ENCODE measurements at regions not wholly inside any gene's neighbourhood (a gene's known extent, or its start where the extent isn't known, plus 50 kb on each side); places are given as distances from the start of the nearest gene placed in this dataset.
"Not testable (repeated sequence)": the region's sequence is repeated elsewhere in the genome, so short reads cannot be mapped to it uniquely, and the experiment has no call there.

- Mint-ChIP-seq H3K9me3 (ENCODE audit: low read depth) (peaks cover 9% of the 10 kb centered on the region), H3K27me3 (ENCODE audit: low read depth) (no peaks in the 10 kb centered on the region), H3K36me3 (ENCODE audit: low read depth) (no peaks in the 10 kb centered on the region), H3K27ac (ENCODE audit: unreplicated experiment) (no peak overlapping the region), H3K4me3 (ENCODE audit: unreplicated experiment) (no peak overlapping the region), H3K4me1 (ENCODE audit: low read depth) (no peaks in the 10 kb centered on the region)
- DNase-seq (ENCODE audit: low spot score) = no peak
- no peak for TF ChIP-seq CTCF (IDR thresholded peaks at IDR 0.05)
Observed at GRCh38 chr17:11151818-11152425, 89.1 kb upstream of the SHISA6 start.

- H3K27ac Mint-ChIP-seq (ENCODE audit: unreplicated experiment); DNase-seq (ENCODE audit: low spot score); H3K4me1 Mint-ChIP-seq (ENCODE audit: low read depth); H3K27me3 Mint-ChIP-seq (ENCODE audit: low read depth); H3K9me3 Mint-ChIP-seq (ENCODE audit: low read depth); H3K4me3 Mint-ChIP-seq (ENCODE audit: unreplicated experiment); H3K36me3 Mint-ChIP-seq (ENCODE audit: low read depth): not testable (repeated sequence)
Observed at GRCh38 chr17:11150906-11151511, 90.0 kb upstream of the SHISA6 start.

GRCh38 chr17:11144358-11145233 is 96.4 kb upstream of the SHISA6 start:
- no peak for DNase-seq (ENCODE audit: low spot score)
- H3K27ac Mint-ChIP-seq (ENCODE audit: unreplicated experiment) = no peak overlapping the region
- no peaks in the 10 kb centered on the region for H3K9me3 Mint-ChIP-seq (ENCODE audit: low read depth)
- no peaks in the 10 kb centered on the region for H3K4me1 Mint-ChIP-seq (ENCODE audit: low read depth)
- H3K36me3 Mint-ChIP-seq (ENCODE audit: low read depth) = no peaks in the 10 kb centered on the region
- no peaks in the 10 kb centered on the region for H3K27me3 Mint-ChIP-seq (ENCODE audit: low read depth)
- peak; percentile 77 for TF ChIP-seq CTCF (IDR thresholded peaks at IDR 0.05)
- no peak overlapping the region for H3K4me3 Mint-ChIP-seq (ENCODE audit: unreplicated experiment)

- H3K27me3 Mint-ChIP-seq (ENCODE audit: low read depth) = no peaks in the 10 kb centered on the region
- H3K4me1 Mint-ChIP-seq (ENCODE audit: low read depth) = no peaks in the 10 kb centered on the region
- no peaks in the 10 kb centered on the region for H3K9me3 Mint-ChIP-seq (ENCODE audit: low read depth)
- no peaks in the 10 kb centered on the region for H3K36me3 Mint-ChIP-seq (ENCODE audit: low read depth)
- no peak overlapping the region for H3K4me3 Mint-ChIP-seq (ENCODE audit: unreplicated experiment)
- DNase-seq (ENCODE audit: low spot score) = no peak
- TF ChIP-seq CTCF (IDR thresholded peaks at IDR 0.05) = no peak
- H3K27ac Mint-ChIP-seq (ENCODE audit: unreplicated experiment) = no peak overlapping the region
Observed at GRCh38 chr17:11142231-11142630, 98.8 kb upstream of the SHISA6 start.

GRCh38 chr17:11140501-11140900 is 100.5 kb upstream of the SHISA6 start:
- Mint-ChIP-seq H3K27ac (ENCODE audit: unreplicated experiment) (no peak overlapping the region), H3K27me3 (ENCODE audit: low read depth) (no peaks in the 10 kb centered on the region), H3K4me3 (ENCODE audit: unreplicated experiment) (no peak overlapping the region), H3K4me1 (ENCODE audit: low read depth) (no peaks in the 10 kb centered on the region), H3K9me3 (ENCODE audit: low read depth) (no peaks in the 10 kb centered on the region), H3K36me3 (ENCODE audit: low read depth) (no peaks in the 10 kb centered on the region)
- TF ChIP-seq CTCF (IDR thresholded peaks at IDR 0.05) = no peak
- no peak for DNase-seq (ENCODE audit: low spot score)
